Cardiac fibroblast (primary cell): ENCODE measurements at regions not wholly inside any gene's neighbourhood (a gene's known extent, or its start where the extent isn't known, plus 50 kb on each side); places are given as distances from the start of the nearest gene placed in this dataset.

Experiments used
- DNase-seq, 2 donors: peaks; one replicate each; pipeline versions ENCODE4 v3.0.0 to v3.0.0-alpha.2; 2010; ENCODE audit warnings: low read depth in 2 of 2
- H3K4me3 ChIP-seq, 2 donors: replicated peaks in 1 of 2; 1 replicate in 1 of 2; 2 replicates in 1 of 2; pipeline ENCODE4 v1.5.1; 2011; ENCODE audit warnings: low read depth in 2 of 2, low read length in 2 of 2, mild to moderate bottlenecking in 2 of 2, moderate library complexity in 1 of 2
- CTCF ChIP-seq: IDR thresholded peaks from one replicate; pipeline ENCODE4 v1.5.1; 2011; ENCODE audit warnings: low read depth, mild to moderate bottlenecking, low read length, inconsistent platforms

GRCh38 chr4:119684463-119684862 is 55.9 kb upstream of the PDE5A start:
- DNase-seq = no peak
- no peak overlapping the region for H3K4me3 ChIP-seq
- TF ChIP-seq CTCF = no peak

GRCh38 chr4:119683518-119683917 is 54.9 kb upstream of the PDE5A start:
- TF ChIP-seq CTCF = no peak
- no peak overlapping the region for H3K4me3 ChIP-seq
- DNase-seq = peak; percentile 31 to 82

- H3K4me3 ChIP-seq = no peak overlapping the region
- no peak for TF ChIP-seq CTCF
These were observed 53.5 kb upstream of the PDE5A start for GRCh38 chr4:119682099-119682498.

GRCh38 chr4:119679251-119679650 is 50.6 kb upstream of the PDE5A start:
- no peak overlapping the region for H3K4me3 ChIP-seq
- TF ChIP-seq CTCF = no peak
- DNase-seq = no peak

More at GRCh38 chr4:119682099-119682498, 53.5 kb upstream of the PDE5A start:
- DNase-seq = no peak

- H3K4me3 ChIP-seq = no peak overlapping the region
- no peak for DNase-seq
- no peak for TF ChIP-seq CTCF
These were observed 50.2 kb upstream of the PDE5A start for GRCh38 chr4:119678761-119679160.
